ENCODE measurements at regions not wholly inside any gene's neighbourhood (a gene's known extent, or its start where the extent isn't known, plus 50 kb on each side); places are given as distances from the start of the nearest gene placed in this dataset.

DNA sequence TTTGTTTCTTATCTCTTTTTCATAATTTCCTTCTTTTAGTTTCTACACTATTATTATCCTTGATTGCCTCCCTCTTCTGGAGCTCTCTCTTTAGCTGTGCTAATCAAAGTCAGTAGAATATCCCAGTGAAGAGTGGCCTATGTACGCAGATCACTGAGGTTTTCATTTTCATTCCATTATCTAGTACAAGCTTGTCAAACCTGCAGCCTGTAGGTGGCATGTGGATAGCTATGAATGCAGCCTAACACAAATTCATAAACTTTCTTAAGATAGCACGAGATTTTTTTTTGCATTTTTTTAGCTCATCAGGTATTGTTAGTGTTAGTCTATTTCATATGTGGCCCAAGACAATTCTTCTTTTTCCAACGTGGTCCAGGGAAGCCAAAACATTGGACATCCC lies 825.7 kb upstream of the MAP3K7 start:
- Histone ChIP-seq H3K4me2 (ENCODE audit: low read length) (no peak overlapping the region), H4K20me1 (ENCODE audit: insufficient read depth) (no peaks in the 10 kb centered on the region), H3K79me2 (replicated peaks; ENCODE audit: insufficient read depth, low read length) (no peaks in the 10 kb centered on the region), H2AFZ (ENCODE audit: low read depth, low read length) (no peak overlapping the region), H3K27ac (ENCODE audit: low read length) (no peak overlapping the region), H3K9me2 (ENCODE audit: insufficient read depth, low read length) (no peaks in the 10 kb centered on the region), H3K9ac (ENCODE audit: low read length) (no peak overlapping the region), H3K4me3 (ENCODE audit: low read length) (no peak overlapping the region), H3K27me3 (ENCODE audit: insufficient read depth, low read depth, low read length) (no peaks in the 10 kb centered on the region), H3K9me3 (ENCODE audit: low read length) (peaks cover 11% of the 10 kb centered on the region), H3F3A (ENCODE audit: insufficient read depth, low read length, poor library complexity, severe bottlenecking) (no peaks in the 10 kb centered on the region), H3K36me3 (ENCODE audit: insufficient read depth, low read length) (no peaks in the 10 kb centered on the region)
- TF ChIP-seq REST (IDR thresholded peaks at IDR 0.05; ENCODE audit: borderline replicate concordance) (no peak), EP300 (conservative IDR thresholded peaks at IDR 0.05; ENCODE audit: poor library complexity, severe bottlenecking) (no peak), EZH2 (IDR thresholded peaks at IDR 0.05; ENCODE audit: borderline replicate concordance, insufficient read depth, low read length, poor library complexity, severe bottlenecking) (no peak), CTCF (IDR thresholded peaks at IDR 0.05; ENCODE audit: poor library complexity, severe bottlenecking) (no peak), MXI1 (conservative IDR thresholded peaks at IDR 0.05; ENCODE audit: poor library complexity, severe bottlenecking) (no peak), SMC3 (conservative IDR thresholded peaks at IDR 0.05; ENCODE audit: poor library complexity) (no peak), POLR2AphosphoS5 (IDR thresholded peaks at IDR 0.05) (no peak), TAF1 (IDR thresholded peaks at IDR 0.05; ENCODE audit: low read depth) (no peak), RAD21 (conservative IDR thresholded peaks at IDR 0.05) (no peak)

DNA sequence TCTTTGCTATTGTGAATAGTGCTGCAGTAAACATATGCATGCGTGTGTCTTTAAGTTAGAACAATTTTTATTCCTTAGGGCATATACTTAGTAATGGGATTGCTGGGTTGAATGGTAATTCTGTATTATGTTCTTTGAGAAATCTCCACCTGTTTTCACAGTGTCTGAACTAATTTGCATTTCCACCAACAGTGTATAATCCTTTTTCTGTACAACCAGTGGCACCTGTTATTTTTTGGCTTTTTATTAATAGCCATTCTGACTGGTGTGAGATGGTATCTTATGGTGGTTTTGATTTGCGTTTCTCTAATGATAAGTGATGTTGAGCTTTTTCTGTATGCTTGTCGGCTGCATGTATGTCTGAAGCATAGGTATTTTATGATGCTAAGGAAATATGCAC lies 820.8 kb upstream of the MAP3K7 start:
- Histone ChIP-seq H3K9me2 (ENCODE audit: insufficient read depth, low read length) (no peaks in the 10 kb centered on the region), H3K79me2 (replicated peaks; ENCODE audit: insufficient read depth, low read length) (no peaks in the 10 kb centered on the region), H3K9me3 (ENCODE audit: low read length) (peaks cover 11% of the 10 kb centered on the region), H4K20me1 (ENCODE audit: insufficient read depth) (no peaks in the 10 kb centered on the region), H3K27me3 (ENCODE audit: insufficient read depth, low read depth, low read length) (no peaks in the 10 kb centered on the region), H2AFZ (ENCODE audit: low read depth, low read length) (no peak overlapping the region), H3K4me3 (ENCODE audit: low read length) (no peak overlapping the region), H3F3A (ENCODE audit: insufficient read depth, low read length, poor library complexity, severe bottlenecking) (no peaks in the 10 kb centered on the region), H3K27ac (ENCODE audit: low read length) (no peak overlapping the region), H3K9ac (ENCODE audit: low read length) (no peak overlapping the region), H3K36me3 (ENCODE audit: insufficient read depth, low read length) (no peaks in the 10 kb centered on the region), H3K4me2 (ENCODE audit: low read length) (no peak overlapping the region)
- TF ChIP-seq RAD21 (conservative IDR thresholded peaks at IDR 0.05) (no peak), SMC3 (conservative IDR thresholded peaks at IDR 0.05; ENCODE audit: poor library complexity) (no peak), MXI1 (conservative IDR thresholded peaks at IDR 0.05; ENCODE audit: poor library complexity, severe bottlenecking) (no peak), REST (IDR thresholded peaks at IDR 0.05; ENCODE audit: borderline replicate concordance) (no peak), EP300 (conservative IDR thresholded peaks at IDR 0.05; ENCODE audit: poor library complexity, severe bottlenecking) (no peak), POLR2AphosphoS5 (IDR thresholded peaks at IDR 0.05) (no peak), TAF1 (IDR thresholded peaks at IDR 0.05; ENCODE audit: low read depth) (no peak), CTCF (IDR thresholded peaks at IDR 0.05; ENCODE audit: poor library complexity, severe bottlenecking) (no peak), EZH2 (IDR thresholded peaks at IDR 0.05; ENCODE audit: borderline replicate concordance, insufficient read depth, low read length, poor library complexity, severe bottlenecking) (no peak)
